Right lobe of liver (tissue), 6 donors: ENCODE measurements at regions not wholly inside any gene's neighbourhood (a gene's known extent, or its start where the extent isn't known, plus 50 kb on each side); places are given as distances from the start of the nearest gene placed in this dataset.

Experiments used
- ATAC-seq, 4 donors: fragments of 200-7000 bp; cut with Tn5 transposase; one replicate each; pipeline ENCODE4 v1.9.1; 2020; ENCODE audit warnings: mild to moderate bottlenecking in 4 of 4, moderate library complexity in 4 of 4
- DNase-seq, 3 donors: peaks; one replicate each; pipeline ENCODE4 v3.0.0-alpha.2; 2020
- H3K27ac ChIP-seq, 3 donors: fragments of 200-600 bp; one replicate each; pipeline ENCODE4 v1.8.0; 2022
- H3K27me3 ChIP-seq, 2 donors: fragments of 200-600 bp; one replicate each; pipeline ENCODE4 v1.8.0; 2022
- H3K36me3 ChIP-seq, 4 donors: fragments of 200-600 bp; sonication (generic) in 1 of 4; one replicate each; pipeline versions ENCODE4 v1.5.1 to v1.8.0; 2017 to 2022; ENCODE audit warnings: control low read depth in 1 of 4
- H3K4me1 ChIP-seq, 4 donors: fragments of 200-600 bp; sonication (generic) in 1 of 4; one replicate each; pipeline versions ENCODE4 v1.5.1 to v1.8.0; 2017 to 2022; ENCODE audit warnings: control low read depth in 1 of 4
- H3K4me3 ChIP-seq, 3 donors: fragments of 200-600 bp; one replicate each; pipeline ENCODE4 v1.8.0; 2022
- H3K9me3 ChIP-seq, 4 donors: fragments of 200-600 bp; sonication (generic) in 1 of 4; one replicate each; pipeline versions ENCODE4 v1.5.1 to v1.8.0; 2017 to 2022; ENCODE audit warnings: control low read depth in 1 of 4
- CTCF ChIP-seq, 4 donors: fragments of 200-600 bp in 3 of 4; fragments of 450-650 bp in 1 of 4; IDR thresholded peaks; one replicate each; pipeline versions ENCODE4 v1.5.1 to v1.8.0; 2016 to 2022; ENCODE audit warnings: antibody characterized with exemption in 4 of 4, mild to moderate bottlenecking in 2 of 4
- POLR2A ChIP-seq: fragments of 450-650 bp; IDR thresholded peaks from one replicate; pipeline ENCODE4 v1.6.1; 2017; ENCODE audit warnings: antibody characterized with exemption, mild to moderate bottlenecking
- WGBS: methylation state at CpG from one replicate; pipeline ENCODE4 v1.1.6; 2018; ENCODE audit warnings: low coverage, low lambda C conversion rate; ENCODE audit not compliant: insufficient coverage; ENCODE audit errors: missing lambda C conversion rate; 5-methylcytosine and 5-hydroxymethylcytosine counted together
- intact Hi-C, 2 donors: fragments of 100-400 bp; cut with DNase I; formaldehyde crosslinking; loops; one replicate each; pipeline versions ENCODE4 v1.11.2 to v1.14.1; 2022
- donor health status: DM: no; HTN: yes; CAD: no.
- donor health status: DM: no; HTN: no; CAD: no.
- donor health status: DM: no; HTN: no; CAD: no.
- donor health status: DM: no; HTN: yes; CAD: no.
- donor health status: DM: no; HTN: yes; CAD: no.

GRCh38 chr9:3586066-3586465, 60.3 kb upstream of the RFX3 start:
- intact Hi-C loops = no loop called here
- no peaks in the 10 kb centered on the region for H3K27me3 ChIP-seq
- no peaks in the 10 kb centered on the region for H3K4me1 ChIP-seq
- H3K27ac ChIP-seq = no peak overlapping the region
- H3K36me3 ChIP-seq = no peaks in the 10 kb centered on the region
- no peak for ATAC-seq
- H3K4me3 ChIP-seq = no peak overlapping the region
- H3K9me3 ChIP-seq = peaks cover 0 to 11% (median 0%) of the 10 kb centered on the region in 4 donors
- no peak for TF ChIP-seq POLR2A
- no peak for TF ChIP-seq CTCF (IDR thresholded peaks at IDR 0.05)
- DNase-seq = no peak

GRCh38 chr9:3585606-3586005, 59.8 kb upstream of the RFX3 start:
- intact Hi-C loops = no loop called here
- Histone ChIP-seq H3K9me3 (peaks cover 0 to 11% (median 0%) of the 10 kb centered on the region in 4 donors), H3K4me3 (no peak overlapping the region), H3K36me3 (no peaks in the 10 kb centered on the region), H3K4me1 (no peaks in the 10 kb centered on the region), H3K27ac (no peak overlapping the region), H3K27me3 (no peaks in the 10 kb centered on the region)
- TF ChIP-seq POLR2A (no peak), CTCF (IDR thresholded peaks at IDR 0.05) (no peak)
- ATAC-seq (no peak), DNase-seq (no peak)
- WGBS = 70% methylated on average over 6 of the region's 6 CpGs

- ATAC-seq = no peak
- DNase-seq = no peak
- no peak overlapping the region for H3K27ac ChIP-seq
- H3K4me3 ChIP-seq = no peak overlapping the region
- H3K36me3 ChIP-seq = no peaks in the 10 kb centered on the region
- H3K9me3 ChIP-seq = peaks cover 0 to 11% (median 0%) of the 10 kb centered on the region in 4 donors
- H3K4me1 ChIP-seq = no peaks in the 10 kb centered on the region
- intact Hi-C loops = no loop called here
- 82% methylated on average over 2 of the region's 2 CpGs for WGBS
- no peaks in the 10 kb centered on the region for H3K27me3 ChIP-seq
- TF ChIP-seq POLR2A (no peak), CTCF (IDR thresholded peaks at IDR 0.05) (no peak)
Observed at GRCh38 chr9:3578786-3579185, 53.0 kb upstream of the RFX3 start.

GRCh38 chr9:3576328-3576727, 50.5 kb upstream of the RFX3 start:
- no peak for TF ChIP-seq CTCF (IDR thresholded peaks at IDR 0.05)
- no peak for TF ChIP-seq POLR2A
- Histone ChIP-seq H3K36me3 (no peaks in the 10 kb centered on the region), H3K27me3 (no peaks in the 10 kb centered on the region), H3K4me1 (no peaks in the 10 kb centered on the region), H3K9me3 (peaks cover 0 to under 1% (median 0%) of the 10 kb centered on the region in 4 donors), H3K27ac (no peak overlapping the region), H3K4me3 (no peak overlapping the region)
- DNase-seq (peak in 1 of 3 donors; percentile 27), ATAC-seq (peak; percentile 47 to 77 (median 50))
- intact Hi-C loops = no loop called here
- 37% methylated on average over 6 of the region's 7 CpGs for WGBS

GRCh38 chr9:3575821-3576220, 50.0 kb upstream of the RFX3 start:
- DNase-seq (no peak), ATAC-seq (no peak)
- intact Hi-C loops = no loop called here
- WGBS = 96% methylated on average over 3 of the region's 3 CpGs
- H3K36me3 ChIP-seq = no peaks in the 10 kb centered on the region
- H3K27me3 ChIP-seq = no peaks in the 10 kb centered on the region
- no peak overlapping the region for H3K4me3 ChIP-seq
- TF ChIP-seq POLR2A = no peak
- no peak for TF ChIP-seq CTCF (IDR thresholded peaks at IDR 0.05)
- no peaks in the 10 kb centered on the region for H3K4me1 ChIP-seq
- H3K27ac ChIP-seq = no peak overlapping the region
- H3K9me3 ChIP-seq = no peaks in the 10 kb centered on the region
